ENCODE measurements at regions not wholly inside any gene's neighbourhood (a gene's known extent, or its start where the extent isn't known, plus 50 kb on each side); places are given as distances from the start of the nearest gene placed in this dataset.
A peak's percentile ranks its signal among the peaks of the same experiment; 100 is the strongest.
"Not testable (repeated sequence)": the region's sequence is repeated elsewhere in the genome, so short reads cannot be mapped to it uniquely, and the experiment has no call there.

- DNase-seq = no peak
Observed at GRCh38 chr6:113744861-113745260, 112.3 kb upstream of the MARCKS start.

DNA sequence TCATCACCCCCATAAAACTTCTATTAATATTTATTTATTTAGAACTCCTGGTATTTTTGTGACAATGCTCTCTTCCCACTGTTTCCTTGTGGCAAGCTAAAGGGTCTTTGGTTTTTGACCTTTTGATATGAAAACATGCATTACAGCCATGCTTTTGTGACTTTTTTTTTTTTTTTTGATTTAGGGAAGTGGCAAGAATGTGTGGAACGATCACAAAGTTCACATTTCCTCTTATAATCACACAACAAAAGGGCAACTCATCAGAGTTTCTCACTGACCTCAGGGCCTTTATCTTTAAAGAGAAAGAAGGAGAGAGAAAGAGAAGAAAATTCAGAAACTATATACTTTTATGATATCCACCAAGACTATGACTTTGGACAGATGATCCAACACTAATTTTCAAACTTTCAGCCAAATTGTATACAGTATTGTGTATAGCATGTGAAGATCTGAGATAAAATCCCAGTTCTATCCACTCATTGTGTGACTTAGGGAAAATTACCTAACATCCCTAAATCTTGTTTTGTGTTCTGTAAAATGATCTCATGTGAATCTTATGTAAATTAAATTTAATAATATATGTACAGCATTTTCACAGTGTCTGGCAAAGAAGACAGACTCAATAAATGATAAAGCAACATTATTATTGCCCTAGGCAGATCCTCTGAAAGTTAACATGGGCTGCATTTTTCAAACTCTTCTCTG is 106.8 kb upstream of the MARCKS start:
- no peak for DNase-seq

- DNase-seq = no peak
Observed at GRCh38 chr6:113754291-113754690, 102.9 kb upstream of the MARCKS start.

DNA sequence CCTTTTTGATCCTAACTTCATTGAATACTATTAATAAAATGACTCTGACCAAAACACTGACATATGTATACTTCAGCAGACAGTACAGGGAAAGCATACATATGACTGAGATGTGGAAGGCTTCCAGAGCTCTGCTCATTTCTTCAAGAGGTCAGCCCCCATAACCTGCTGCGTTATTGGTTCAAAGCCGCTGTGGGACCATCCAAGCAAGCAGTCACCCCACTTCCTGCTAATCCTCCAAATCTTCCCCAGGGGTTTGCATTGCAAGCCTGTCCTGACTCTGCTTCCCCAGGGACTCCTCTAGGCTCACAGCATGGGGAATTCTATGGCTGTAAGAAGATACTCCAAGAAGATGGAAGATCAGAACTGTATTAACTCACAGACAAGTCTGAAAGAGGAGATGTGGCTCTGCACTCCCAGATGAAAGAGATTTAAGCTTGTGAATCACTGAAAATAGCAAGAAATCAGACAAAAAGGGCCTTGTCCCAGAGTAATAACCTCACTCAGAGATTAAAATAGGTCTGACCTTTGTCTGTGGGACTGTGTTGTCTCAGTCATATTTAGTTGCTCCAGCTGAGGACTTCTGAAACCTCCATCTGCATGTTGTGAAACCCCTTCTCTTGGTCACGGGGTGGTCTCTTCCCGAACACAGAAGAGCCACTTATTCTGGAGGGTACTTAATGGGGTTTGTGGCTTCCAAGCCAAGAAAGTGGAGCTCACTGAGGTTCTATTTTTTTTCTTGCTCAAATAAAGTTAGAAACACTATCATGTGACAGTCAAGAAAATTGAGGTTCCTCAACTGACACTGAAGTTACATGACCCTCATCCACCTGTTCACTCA is 101.5 kb upstream of the MARCKS start:
- no peak for DNase-seq

DNA sequence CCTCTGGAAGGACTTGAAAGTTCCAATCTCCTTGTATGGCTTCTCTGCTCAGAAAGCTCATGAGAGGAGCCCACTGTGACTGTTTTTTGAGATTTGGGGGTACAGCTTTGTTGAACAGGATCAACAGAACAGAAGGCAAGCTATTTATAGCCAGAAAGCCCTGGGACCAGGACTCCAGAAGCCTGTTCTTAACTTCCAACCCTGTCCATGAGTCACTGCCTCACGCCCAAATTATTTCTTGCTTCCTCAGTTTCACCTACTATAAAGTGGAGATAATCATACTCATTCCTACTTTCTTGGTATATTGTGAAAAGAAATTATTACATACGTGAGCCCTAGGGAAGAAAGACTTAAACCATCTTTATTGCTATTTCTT is 100.9 kb upstream of the MARCKS start:
- DNase-seq = no peak

GRCh38 chr6:113758214-113758613 is 98.9 kb upstream of the MARCKS start:
- DNase-seq = no peak

DNA sequence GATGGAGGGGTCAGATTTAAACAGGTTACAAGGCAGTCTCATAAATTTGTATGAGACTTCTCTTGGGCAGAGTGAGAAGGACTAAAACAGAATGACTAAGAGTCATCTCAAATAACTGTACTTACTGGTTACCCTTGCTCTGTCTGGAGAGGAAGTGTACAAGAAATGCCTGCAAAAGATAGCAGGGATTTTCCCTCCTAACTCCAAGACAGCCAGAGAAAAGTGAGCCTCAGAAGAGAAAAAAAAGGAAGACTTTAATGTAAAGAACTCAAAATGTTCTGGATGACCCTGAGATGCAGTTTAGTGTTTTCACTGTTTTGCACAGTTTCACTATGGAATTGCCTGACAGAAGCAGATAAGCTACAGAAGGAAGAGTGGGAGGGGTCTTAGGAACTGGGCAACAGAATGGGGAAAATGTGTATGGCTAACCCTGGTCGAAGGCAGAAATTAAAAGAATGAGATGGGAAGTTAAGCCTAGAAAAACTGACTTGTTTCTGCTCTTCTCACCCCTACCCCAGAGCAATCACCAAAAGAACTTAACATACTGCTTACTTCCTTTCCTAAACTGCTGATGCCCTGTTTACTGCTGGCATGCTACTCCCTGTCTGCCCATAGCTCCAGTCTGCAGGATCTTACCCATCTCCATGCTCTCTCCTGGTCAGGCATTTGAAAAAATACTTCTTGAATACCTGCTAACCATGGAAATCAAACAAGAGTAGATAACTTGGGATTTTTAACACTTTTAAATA is 98.1 kb upstream of the MARCKS start:
- no peak for DNase-seq

DNA sequence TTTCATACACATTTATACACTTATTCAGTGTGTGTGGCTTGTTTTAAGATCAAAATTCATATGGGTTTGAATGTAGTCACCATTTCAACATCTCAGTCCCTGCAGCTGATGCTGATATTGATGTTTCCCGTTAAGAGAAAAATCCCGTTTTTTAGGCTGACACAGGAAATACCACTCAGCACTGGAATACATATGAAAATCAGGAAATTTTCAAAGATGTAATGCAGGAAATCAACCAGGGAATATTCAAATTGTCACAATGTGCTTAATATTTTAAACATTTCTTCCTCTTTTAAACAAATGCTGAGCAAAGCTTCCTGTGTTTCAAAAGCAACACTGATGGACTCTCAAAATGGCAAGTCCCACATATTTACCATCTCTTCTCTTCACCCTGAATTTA is 94.5 kb upstream of the MARCKS start:
- no peak for DNase-seq

GRCh38 chr6:113763311-113763766 is 93.8 kb upstream of the MARCKS start:
- peak; percentile 24 for DNase-seq

DNA sequence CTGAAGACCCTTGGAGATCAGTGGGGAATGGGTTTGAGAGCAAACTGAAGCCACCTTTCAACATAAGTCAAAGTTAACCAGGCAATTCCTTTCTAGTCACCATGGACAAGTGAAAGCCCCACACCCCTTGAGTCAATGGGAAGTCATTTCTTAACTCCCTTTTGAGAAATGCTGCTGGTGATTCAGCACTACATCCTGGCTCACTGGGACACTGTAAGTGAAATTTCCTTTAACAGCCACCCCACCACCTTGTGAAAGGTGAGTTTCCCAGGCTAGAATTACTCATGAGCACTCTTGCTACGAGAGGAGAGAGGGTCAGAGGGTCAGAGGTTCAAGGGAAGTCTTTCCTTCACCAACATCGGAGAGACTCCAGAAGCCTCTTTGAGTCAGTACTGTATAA is 93.3 kb upstream of the MARCKS start:
- DNase-seq = peak; percentile 66

GRCh38 chr6:113765909-113766308 is 91.2 kb upstream of the MARCKS start:
- DNase-seq = no peak

DNA sequence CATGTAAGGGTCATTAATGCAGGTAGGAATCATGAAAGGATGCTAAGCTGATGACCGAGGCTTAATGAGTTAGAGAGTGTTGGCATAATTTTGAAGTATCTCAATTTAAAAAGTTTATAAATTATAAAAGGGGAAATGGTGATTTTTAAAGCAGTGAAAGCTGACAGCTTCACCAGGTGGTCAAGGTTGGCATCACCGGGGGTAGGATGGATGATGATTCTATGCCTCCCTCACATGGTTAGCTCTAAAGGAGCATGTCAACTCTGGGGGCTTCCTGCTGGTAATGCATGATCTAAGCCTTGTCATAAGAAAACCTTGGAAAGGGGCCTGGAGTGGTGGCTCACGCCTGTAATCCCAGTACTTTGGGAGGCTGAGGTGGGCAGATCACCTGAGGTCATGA is 89.2 kb upstream of the MARCKS start:
- no peak for DNase-seq

GRCh38 chr6:113772961-113773360 is 84.2 kb upstream of the MARCKS start:
- no peak for DNase-seq

DNA sequence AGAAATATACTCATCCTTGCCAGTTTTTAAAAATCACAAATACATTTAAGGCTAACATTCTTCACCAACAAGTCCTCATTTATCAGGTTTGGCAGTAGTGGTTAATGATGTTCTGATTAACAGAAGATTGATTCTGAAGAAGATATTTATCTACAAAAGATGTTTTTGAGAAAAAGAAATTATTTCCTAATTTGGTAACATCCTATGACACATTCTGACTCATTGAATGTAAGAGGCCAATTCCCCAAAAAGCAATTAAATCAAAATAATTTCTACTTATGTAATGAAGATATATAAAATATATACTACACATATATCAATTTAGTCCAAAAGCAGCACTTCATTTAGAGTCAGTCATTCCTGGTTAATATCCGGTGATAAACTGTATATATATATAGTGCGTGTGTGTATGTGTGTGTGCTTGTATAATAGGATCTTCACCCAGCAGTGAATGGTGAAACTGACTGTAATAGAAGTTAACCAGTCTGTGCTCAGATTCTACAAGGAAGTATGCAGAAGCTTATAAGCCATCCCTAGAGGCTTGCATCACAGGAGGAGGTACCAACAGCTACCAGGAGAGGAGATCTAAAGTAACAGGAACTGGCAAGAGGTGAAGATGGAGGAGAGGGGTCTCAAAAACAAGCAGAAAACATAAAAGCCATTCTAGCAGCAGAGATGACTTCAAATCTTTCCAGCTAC is 82.9 kb upstream of the MARCKS start:
- DNase-seq = no peak

- DNase-seq = no peak
Observed at GRCh38 chr6:113776998-113777397, 80.1 kb upstream of the MARCKS start.

- no peak for DNase-seq
Observed at GRCh38 chr6:113777601-113778000, 79.5 kb upstream of the MARCKS start.

DNA sequence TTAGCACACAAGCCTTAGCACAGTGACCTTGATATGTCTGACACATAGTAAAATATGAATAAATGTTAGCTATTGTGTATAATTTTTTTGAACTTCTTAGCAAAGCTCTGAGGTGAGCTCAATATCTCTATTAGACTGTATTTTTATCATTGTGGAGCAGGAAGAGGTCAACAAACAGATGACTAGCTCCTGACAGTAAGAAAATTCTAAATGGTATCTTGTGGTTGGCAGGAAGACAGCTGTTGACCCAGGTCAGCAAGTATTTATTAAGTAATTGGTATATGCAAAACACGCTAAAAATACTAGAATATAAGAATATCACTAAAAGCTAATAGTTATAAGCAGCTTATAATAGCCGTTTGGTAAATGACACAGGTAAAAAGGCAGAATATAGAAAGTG is 77.5 kb upstream of the MARCKS start:
- DNase-seq = no peak

- no peak for DNase-seq
Observed at GRCh38 chr6:113782636-113783035, 74.5 kb upstream of the MARCKS start.

DNA sequence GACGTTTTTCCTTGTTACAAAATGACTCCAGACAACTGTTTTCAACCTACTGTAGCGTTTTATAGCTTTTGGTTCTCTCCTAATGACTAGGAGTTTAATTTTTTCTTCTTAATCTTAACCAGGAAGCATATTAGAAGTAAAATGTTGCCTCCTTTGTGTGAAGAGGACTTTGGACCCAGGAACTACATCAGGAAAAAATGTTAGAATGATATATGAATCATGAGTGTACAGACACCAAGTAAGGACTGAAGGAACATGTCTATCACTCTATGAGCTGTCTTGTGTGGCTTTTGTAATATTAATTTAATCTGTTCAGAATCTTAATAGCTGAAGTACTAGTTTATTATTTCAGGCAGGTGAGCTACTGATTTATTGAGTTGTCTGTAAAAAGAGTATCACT is 71.0 kb upstream of the MARCKS start:
- no peak for DNase-seq

DNA sequence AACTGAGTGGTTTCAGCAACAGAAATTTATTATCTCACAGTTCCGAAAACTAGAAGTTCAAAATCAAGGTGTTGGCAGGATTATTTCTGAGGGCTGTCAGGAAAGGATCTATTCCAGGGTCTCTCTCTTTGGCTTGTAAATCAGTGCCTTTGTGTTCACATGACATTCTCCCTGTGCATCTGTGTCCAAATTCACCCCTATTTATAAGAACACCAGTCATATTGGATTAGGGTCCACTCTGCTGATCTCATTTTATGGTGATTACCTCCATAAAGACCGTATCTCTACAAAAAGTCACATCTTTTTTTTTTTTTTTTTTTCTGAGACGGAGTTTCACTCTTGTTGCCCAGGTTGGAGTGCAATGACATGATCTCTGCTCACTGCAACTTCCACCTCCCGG is 68.6 kb upstream of the MARCKS start:
- DNase-seq = no peak

DNA sequence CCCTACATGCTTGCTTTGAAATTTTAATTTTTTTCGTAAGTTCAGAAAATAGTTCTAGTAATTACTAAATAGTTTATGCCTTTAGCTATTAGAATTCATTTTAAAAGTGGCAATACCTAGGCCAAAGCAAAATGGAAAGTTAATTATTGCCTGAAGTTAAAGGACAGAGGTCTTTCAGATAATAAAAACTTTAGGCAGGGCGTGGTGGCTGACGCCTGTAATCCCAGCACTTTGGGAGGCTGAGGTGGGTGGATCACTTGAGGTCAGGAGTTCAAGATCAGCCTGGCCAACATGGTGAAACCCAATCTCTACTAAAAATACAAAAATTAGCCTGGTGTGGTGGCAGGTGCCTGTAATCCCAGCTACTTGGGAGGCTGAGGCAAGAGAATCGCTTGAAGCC is 65.9 kb upstream of the MARCKS start:
- not testable (repeated sequence) for DNase-seq

DNA sequence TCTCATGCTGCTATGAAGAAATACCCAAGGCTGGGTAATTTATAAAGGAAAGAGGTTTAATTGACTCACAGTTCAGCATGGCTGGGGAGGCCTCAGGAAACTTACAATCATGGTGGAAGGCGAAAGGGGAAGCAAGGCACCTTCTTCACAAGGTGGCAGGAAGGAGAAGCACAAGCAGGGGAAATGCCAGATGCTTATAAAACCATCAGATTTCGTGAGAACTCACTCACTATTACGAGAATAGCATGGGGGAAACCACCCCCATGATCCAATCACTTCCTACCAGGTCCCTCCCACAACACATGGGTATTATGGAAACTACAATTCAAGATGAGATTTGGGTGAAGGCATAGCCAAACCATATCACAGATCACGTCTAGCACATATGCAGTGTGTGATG is 61.8 kb upstream of the MARCKS start:
- not testable (repeated sequence) for DNase-seq

- no peak for DNase-seq
Observed at GRCh38 chr6:113796038-113796437, 61.1 kb upstream of the MARCKS start.
